Skin epidermis (tissue), 12 donors: ENCODE measurements at regions not wholly inside any gene's neighbourhood (a gene's known extent, or its start where the extent isn't known, plus 50 kb on each side); places are given as distances from the start of the nearest gene placed in this dataset.

Experiments
- H3K27ac ChIP-seq, 21 experiments: fragments of 200-600 bp; sonication (generic) in 11 of 21; one replicate each; pipeline ENCODE4 v1.5.0; 2020; ENCODE audit warnings: mild to moderate bottlenecking in 3 of 21, inconsistent platforms in 2 of 21, moderate library complexity in 2 of 21
- H3K4me3 ChIP-seq, 7 experiments: fragments of 200-600 bp; sonication (generic) in 2 of 7; one replicate each; pipeline ENCODE4 v1.5.0; 2020; ENCODE audit warnings: inconsistent platforms in 2 of 7, mild to moderate bottlenecking in 2 of 7, moderate library complexity in 1 of 7

DNA sequence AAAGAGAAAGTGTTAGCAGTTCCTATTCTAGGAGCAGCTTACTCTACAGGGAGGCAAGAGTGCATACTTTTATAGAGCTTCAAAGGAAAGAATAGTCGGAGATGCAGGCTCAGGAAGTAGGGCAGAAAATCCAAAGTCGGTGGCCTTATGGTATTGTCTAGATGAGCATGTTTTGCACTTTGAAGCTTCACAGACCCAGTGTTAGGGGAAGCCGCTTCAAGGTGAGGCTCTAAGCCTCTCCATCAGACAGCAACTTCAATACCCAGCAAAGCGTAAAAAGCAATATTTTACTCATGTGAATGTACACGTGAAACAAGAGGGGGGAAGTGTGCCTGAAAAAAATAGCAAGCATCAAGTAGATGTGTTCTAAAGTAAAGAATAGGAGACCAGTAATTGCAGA lies 125.6 kb upstream of the RASGRP1 start:
- Histone ChIP-seq H3K4me3 (no peak overlapping the region), H3K27ac (peak overlapping the region in 3 of 21 experiments; percentile 42 to 85 (median 64))

DNA sequence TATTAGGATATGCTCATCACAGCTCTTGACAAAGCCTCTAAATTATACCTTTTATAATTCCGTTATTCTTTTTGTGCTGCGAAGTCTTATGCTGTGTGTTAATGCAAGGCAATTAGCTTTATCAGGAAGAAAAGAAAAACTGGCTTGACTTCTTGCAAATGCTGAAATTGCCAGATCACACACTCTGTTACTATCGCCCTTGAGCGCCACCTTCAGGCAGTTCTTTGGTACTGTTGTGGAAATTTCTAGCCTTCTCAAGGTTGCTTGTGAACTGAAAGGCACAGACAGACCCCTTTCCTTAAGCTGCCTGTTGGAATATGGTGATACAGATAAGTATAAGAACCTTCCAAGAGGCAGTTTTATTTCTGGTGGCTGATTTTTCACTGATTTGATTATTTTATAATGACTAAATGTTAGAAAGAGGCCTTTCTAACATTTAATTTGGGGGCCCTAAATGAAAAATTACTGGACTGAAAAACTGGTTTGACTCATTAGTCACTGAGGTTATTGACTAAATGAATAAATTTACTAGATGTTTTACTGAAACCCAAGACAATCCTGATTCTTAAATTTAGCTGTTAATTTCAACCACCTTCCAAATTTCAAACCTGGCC lies 126.2 kb upstream of the RASGRP1 start:
- Histone ChIP-seq H3K4me3 (no peak overlapping the region), H3K27ac (peak overlapping the region in 1 of 21 experiments; percentile 19)

DNA sequence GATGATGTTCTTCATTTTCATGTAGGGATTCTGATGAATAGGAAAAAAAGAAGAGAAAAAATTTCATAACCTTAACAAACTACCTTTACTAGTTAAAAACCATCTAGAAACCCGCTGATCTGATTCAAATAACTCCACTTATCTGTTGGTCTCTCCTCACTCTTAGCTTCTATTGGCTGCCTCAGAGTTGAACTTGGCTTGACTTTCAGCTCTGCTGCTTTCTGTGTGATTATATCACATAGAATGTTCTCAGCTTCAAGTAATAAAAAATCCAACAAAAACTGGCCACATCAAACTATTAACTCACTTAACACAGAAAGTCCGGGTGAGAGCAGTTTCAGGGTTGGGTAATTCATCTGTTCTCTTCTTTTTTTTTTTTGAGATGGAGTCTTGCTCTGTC lies 126.8 kb upstream of the RASGRP1 start:
- H3K27ac ChIP-seq = peak overlapping the region in 3 of 21 experiments; percentile 16 to 57 (median 19)
- no peak overlapping the region for H3K4me3 ChIP-seq

DNA sequence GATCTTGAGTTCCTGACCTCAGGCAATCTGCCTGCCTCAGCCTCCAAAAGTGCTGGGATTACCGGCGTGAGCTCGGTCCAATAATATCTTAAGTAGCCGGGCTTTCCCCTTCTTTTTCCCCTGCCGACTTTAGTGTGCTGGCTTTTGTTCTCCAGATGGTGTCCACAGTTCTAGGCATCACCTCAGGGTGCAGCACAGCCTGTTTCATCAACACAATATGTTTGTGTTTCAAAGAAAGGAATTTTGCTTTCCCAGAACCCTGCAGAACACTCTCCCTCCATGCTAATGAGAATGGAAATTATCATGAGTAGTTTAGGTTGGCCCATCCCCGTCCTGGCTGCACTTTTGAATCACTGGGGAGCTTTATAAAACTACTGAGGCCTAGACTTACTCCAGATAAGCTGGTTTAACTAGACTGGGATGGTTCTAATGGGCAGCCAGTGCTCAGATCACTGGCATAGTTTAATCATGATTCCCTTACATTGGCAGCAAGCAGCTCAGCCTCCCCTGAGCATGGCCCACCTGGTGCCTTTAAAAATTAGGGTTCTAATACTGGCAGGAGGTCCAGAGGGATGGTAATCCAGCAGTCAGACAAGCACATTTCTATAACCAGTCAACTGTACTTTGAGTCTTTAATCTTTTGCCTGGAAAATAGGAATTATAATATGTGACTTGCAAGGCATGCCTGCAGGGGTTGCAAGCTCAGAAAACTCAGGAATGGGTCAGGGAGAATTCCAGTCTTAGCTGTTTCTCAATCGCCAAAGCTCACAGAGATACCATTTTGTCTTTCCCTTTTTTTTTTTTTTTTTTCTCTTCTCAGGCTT lies 127.6 kb upstream of the RASGRP1 start:
- Histone ChIP-seq H3K27ac (peak overlapping the region in 5 of 21 experiments; percentile 5 to 57 (median 21)), H3K4me3 (no peak overlapping the region)

DNA sequence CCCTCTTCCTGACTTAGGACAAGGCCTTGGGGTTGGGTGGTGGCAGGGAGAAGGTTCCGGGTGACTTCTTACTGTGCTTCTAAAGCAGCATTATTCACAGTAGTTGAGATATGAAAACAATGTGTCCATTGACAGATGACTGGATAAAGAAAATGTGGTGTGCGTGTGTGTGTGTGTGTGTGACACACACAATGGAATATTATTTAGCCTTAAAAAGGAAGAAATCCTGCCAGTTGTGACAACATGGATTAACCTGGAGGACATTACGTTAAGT lies 128.1 kb upstream of the RASGRP1 start:
- peak overlapping the region in 2 of 21 experiments; percentile 47 to 57 for H3K27ac ChIP-seq
- H3K4me3 ChIP-seq = no peak overlapping the region

DNA sequence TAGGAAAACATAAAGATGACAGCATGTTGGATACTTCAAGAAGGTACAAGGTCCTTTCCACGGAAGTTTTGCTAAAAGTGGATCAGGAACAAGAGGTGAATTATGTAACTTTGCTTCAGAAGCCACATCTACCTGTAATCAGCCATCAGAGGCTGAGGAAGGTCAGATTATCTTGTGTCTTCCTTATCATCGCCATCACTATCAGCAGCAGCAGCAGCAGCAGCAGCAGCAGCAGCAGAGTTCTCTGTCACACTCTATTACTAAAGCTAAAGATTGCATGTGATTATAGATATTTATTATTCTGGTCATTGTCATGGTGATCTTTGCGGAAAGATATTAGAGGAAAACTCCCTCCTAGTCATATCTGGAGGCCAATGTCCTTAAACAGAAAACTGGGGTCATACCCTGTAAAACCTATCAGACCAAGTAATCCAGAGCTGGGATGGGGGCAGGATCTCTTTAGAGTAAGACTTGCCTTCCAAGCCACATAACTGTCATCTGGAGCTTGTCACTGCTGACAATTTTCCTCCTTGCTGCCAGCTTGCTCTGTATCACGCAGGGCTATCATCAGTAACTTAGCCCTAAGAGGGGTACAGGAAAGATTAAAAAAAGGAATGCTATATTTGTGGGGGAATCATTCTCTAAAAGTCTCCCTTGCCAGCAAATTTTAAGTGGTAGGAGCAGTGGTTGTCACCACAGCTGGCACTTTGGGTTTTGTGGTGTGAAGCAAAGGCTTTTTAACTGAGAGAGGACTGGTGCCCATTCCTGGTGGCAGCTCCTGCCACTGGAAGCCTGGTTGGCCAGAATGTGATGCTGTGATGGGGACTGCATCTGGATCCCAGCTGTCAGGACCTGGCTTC lies 130.9 kb upstream of the RASGRP1 start:
- Histone ChIP-seq H3K4me3 (no peak overlapping the region), H3K27ac (peak overlapping the region in 13 of 21 experiments; percentile 5 to 87 (median 50))

DNA sequence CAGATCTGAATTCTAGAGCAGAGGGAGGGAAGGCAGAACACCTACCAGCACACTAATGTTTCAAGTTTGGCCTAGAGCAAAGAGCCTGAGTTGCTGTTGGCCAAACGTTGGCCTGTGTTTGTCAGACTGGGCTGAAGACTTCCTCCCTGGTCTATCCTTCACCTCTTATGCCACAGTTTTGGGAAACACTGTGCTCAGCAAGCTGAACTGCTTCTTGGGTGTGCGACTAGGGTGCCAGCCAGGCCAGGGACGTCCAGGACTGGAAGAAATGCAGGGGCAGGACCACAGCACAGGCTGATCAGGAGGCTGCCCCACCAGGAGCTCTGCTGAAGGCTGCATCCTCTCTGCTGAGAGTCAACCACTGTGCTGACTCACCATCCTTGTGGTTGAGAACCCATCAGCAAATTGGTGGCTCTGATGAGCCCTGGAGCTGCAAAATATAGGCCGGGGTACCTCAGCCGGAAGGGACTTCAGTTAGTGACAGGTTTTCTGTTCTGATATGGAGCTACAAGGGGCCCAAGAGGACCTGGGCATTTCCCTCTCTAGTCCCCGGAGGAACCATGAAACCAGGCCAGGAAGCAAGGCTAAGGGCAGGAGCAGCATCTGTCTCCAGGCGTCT lies 131.6 kb upstream of the RASGRP1 start:
- Histone ChIP-seq H3K27ac (peak overlapping the region in 14 of 21 experiments; percentile 23 to 87 (median 56)), H3K4me3 (peak overlapping the region in 3 of 7 experiments; percentile 4 to 22 (median 12))

DNA sequence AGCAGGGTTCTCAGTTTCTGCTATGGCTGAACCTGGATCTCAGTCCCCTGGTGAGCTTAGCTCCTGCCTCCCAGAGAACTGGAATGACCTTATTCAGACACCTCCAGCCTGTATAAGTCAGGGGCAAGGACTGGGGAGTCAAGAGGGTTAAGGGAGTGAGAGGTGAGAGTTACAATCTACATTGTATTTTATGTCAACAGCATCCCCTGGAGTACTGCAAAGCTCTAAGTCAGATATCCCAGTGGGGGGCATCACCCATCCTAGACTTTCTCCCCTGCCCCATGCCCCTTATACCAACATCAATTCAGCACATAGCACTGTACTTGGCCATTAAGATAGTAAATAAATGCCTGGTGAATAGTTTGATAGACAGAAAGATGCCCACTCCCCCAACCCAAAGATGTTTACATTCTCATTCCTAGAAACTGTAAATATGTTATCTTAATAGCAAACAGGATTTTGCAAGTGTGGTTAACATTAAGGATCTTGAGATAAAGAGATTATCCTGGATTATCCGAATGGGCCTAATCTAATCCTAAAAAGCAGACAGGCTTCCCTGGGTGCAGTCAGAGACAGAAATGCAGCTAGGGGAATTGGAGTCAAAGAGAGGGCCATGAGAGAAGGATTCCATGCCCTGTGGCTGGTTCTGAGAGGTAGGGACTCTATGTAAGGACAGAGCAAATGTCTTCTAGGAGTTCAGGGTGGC lies 132.3 kb upstream of the RASGRP1 start:
- peak overlapping the region in 14 of 21 experiments; percentile 2 to 87 (median 56) for H3K27ac ChIP-seq
- peak overlapping the region in 3 of 7 experiments; percentile 4 to 22 (median 12) for H3K4me3 ChIP-seq

DNA sequence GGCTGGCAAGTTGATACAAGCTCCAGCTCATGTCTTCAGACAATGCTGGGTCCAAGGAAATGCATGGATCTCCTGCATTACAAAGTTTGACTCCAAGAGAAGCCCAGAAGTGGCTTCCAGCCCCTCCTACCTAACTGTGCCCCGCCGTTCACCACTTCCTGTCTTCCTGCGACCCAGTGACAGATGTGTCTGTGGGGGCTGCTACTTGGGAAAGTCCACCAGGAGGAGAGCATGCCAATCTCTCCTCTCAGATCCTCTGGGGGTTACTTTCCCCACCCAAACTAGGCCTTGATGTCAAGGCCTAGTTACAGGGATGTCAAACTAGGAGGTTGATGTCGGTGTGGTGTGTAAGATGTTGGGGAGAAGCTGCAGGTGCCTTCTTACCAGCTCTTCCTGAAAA lies 133.6 kb upstream of the RASGRP1 start:
- peak overlapping the region in 5 of 21 experiments; percentile 10 to 87 (median 83) for H3K27ac ChIP-seq
- H3K4me3 ChIP-seq = peak overlapping the region in 2 of 7 experiments; percentile 3 to 6

DNA sequence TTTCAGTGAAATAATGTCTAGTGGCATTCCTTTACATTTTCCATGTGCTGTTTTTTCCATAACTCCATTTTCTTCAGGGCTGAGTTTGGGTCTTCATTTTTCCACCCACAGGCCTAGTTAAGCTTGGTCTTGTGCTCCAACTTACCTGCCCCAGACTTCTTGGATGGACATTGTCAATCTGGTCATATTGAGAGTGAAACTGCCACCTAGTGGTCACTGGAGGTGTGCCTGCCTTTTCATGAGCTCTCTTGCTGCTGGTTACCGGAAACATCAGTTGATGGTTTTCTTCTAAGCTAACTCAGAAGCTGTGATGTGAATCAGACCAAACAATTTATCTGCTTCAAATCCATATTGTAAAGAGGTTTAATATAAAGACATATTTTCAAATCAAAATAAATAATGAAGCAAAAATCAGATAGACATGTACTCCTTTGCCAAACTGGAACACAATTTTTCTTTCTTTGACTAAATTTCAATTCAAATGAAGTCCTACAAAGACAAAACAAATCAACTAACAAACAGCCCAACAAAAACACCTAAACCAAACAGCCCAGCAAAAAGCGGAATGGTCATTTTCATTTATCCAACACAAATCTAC lies 135.1 kb upstream of the RASGRP1 start:
- Histone ChIP-seq H3K4me3 (no peak overlapping the region), H3K27ac (peak overlapping the region in 2 of 21 experiments; percentile 83 to 87)

DNA sequence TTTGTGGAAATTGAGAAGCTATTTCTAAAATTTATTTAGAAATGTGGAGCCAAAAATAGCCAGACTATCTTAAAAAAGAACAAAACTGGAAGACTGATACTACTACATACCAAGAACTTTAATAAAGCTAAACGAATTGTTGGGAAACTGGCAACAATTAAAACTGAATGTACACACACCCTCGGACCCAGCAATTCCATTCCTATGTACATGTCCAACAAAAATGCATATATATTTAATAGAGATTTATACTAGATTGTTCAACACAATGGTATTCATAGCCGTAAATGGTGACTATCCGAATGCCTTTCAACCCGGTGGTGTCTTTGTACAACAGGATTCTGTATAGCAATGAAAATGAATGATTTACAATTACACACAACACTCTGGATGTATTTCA lies 136.5 kb upstream of the RASGRP1 start:
- Histone ChIP-seq H3K4me3 (no peak overlapping the region), H3K27ac (no peak overlapping the region)

DNA sequence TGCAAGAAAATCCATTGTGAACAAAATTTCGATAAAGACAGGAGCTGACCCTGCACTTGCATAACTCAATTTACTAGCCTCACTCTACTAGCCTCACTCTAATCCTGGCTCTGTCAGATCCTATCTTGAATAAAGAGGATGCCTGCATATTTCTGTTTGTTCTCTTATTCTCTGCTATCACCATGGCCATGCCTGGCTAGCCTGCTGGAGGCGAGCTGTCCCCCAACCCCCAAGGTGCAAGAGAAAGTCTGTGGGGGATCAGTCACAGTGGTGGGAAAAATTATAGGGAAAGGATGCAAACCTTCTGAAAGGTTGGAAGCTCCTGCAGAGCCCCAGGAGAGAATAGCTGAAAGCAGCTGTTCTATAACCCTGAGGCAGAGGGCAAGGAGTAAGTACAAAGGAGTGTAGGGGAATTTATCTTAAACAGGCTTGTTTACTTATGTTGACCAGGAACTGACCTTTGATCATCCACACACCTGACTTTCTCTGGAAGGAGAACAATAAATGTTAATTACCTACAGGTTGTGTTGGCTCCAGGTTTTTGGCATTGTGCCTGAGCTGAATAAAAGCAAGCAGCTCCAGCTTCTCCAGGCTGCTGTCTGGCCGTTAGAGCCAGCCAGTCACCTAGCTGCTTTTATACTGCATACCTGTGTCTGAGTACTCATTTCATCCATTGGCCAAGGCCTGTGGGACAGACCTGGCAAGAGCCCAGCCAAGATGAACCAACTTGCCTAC lies 137.7 kb upstream of the RASGRP1 start:
- Histone ChIP-seq H3K4me3 (no peak overlapping the region), H3K27ac (no peak overlapping the region)

DNA sequence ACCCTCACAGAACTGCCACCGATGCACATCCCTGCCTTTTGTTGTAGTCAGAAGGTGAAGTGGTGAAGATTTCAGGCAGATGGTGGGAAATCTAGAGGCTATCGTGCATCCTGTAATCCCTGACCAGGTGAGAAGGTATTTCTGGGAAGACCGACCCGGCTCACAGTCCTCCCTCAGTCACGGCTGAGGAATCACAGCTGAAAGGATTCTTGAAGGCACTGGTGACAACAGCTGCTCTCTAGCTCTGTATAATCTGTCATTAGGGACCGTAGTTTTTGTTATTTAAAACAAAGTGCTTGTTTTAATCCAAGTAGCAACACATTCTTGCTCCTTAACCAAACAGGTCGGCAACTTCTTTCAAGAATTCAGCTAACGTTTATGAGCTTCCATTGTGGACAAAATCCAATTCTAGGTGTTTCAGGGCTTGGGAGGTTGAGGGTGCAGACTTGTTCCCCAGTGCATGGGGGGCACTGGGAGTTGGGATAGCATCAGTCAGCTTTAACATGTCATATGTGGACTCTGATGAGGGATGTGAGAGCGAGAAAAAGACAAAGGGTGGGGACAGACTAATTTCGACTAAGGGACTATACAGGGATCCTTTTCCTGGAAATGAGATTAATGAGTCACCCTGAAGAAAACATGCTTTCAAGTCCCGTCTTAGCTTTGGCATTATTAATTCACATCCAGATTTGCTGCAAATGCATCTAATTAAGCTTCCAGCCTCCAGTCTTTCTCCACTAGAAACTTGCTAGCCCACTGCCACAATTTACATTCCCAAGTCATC lies 141.0 kb upstream of the RASGRP1 start:
- no peak overlapping the region for H3K27ac ChIP-seq
- no peak overlapping the region for H3K4me3 ChIP-seq

DNA sequence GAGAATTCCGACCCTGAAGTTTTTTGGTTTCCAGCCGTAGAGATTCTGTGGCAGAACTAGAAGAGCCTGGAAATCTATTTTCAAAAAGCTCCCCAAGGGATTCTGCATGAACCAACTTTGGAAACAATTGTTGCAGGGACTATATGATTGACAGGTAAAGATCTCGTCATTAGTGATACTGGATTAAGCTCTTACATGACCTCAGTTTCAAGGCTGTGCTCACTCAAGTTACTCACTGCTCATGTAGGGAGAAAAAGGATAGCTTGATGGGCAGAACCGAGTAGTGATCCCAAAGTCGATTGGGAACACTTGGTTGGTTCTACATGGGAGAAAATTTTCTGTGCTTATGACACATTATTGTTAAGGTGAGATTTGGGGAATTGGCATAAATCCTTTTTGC lies 142.3 kb upstream of the RASGRP1 start:
- no peak overlapping the region for H3K27ac ChIP-seq
- no peak overlapping the region for H3K4me3 ChIP-seq

DNA sequence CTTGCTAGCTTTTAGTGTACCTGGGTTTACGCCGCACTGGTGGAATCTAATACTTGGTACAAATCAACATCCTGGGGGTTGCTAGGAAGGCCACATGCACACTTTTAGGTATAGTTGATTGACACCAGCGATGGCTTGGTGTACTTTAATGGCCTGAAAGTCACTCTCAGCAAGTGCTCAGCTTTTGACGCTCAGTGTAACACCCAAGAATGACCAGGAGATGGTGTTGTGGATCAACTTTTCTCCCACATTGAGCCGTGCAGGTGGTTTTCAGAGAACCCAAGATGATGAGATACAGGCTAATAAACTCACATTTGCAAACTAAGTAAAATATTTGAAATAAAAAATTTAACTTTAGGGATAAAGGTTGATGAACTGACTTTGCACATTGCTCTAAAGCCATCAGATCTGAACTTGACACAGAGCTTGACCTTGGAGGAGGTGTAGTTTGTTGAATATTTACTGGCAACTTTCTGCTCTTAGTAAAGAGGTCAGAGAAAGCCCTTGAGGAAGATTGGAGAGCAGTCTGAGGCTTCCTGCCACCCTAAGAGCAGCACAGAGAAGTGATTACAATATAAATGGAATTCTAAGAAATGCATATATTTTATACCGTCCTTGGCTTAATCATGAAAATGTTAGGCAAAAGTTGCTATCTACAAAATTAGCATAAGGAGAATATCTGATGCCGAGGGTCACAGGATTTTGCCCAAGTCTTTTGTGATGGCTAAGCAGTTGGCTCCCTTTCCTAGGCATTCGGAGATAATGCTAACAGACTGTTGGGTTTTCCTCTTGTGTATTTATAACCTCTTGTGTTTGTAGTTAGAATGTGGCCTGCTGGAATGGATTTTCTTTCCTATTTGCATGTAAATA lies 143.4 kb upstream of the RASGRP1 start:
- no peak overlapping the region for H3K27ac ChIP-seq
- H3K4me3 ChIP-seq = no peak overlapping the region

DNA sequence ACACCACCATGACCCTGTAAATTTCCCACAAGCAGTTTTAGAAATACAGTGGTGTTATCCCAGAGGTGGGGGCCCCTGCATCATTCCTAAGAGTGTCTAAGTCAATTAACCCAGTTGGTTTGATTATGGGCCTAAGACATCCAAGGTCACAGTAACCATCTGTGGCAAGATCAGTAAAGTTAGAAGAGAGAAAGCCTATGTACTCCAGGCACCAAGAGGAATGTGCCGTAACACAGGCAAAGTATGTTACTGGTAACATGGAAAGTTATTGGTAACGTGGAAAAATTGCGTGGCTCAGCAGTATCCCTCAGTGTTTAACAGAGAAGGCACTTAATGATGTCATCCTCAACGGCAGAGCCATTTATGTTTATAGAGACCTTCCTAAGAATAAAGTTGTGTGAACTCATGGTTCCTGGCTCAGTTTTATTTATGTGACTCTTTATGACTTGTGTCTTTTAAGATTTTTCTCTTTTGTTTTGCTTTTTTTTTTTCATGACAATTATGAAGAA lies 144.1 kb upstream of the RASGRP1 start:
- Histone ChIP-seq H3K4me3 (no peak overlapping the region), H3K27ac (no peak overlapping the region)
